IMR-90 (cell line): ENCODE measurements at regions not wholly inside any gene's neighbourhood (a gene's known extent, or its start where the extent isn't known, plus 50 kb on each side); places are given as distances from the start of the nearest gene placed in this dataset.

Source experiments
- ATAC-seq: fragments of 200-7000 bp; cut with Tn5 transposase; 2 replicates; pipeline ENCODE4 v1.9.1; 2020; ENCODE audit warnings: low read depth, mild to moderate bottlenecking, moderate library complexity
- BruUV-seq: library from RNA; stranded (reverse); fragments of 400-500 nt; replicated peaks from 2 replicates; lab custom pipeline; 2021; lab: Mats Ljungman, UMichigan
- CTCF ChIA-PET: fragments of 300-600 bp; formaldehyde crosslinking; extraction: SDS; loops from one replicate; lab custom pipeline; 2021; ENCODE audit warnings: antibody characterized with exemption; lab: Yijun Ruan, JAX
- POLR2A ChIA-PET: fragments of 300-600 bp; sonication (Branson Sonifier 250); formaldehyde crosslinking; loops from one replicate; lab custom pipeline; 2022; ENCODE audit warnings: antibody characterized with exemption; ENCODE audit not compliant: unreplicated experiment; lab: Charles Lee
- DNase-seq: peaks from one replicate; pipeline ENCODE4 v3.0.0; 2013
- H2AFZ ChIP-seq: replicated peaks from 2 replicates; pipeline ENCODE3; 2013; ENCODE audit warnings: low read length, mild to moderate bottlenecking; ENCODE audit not compliant: poor library complexity
- H2AK5ac ChIP-seq: 2 replicates; pipeline ENCODE4 v1.6.1; 2013; ENCODE audit warnings: low read depth, low read length, inconsistent platforms
- H2AK9ac ChIP-seq: replicated peaks from 2 replicates; pipeline ENCODE3; 2013; ENCODE audit warnings: mild to moderate bottlenecking, low read depth, low read length, moderate library complexity; ENCODE audit not compliant: poor library complexity
- H2BK120ac ChIP-seq: 2 replicates; pipeline ENCODE4 v1.6.1; 2013; ENCODE audit warnings: low read depth, low read length, inconsistent platforms
- H2BK15ac ChIP-seq: 3 replicates; pipeline ENCODE4 v1.6.1; 2013; ENCODE audit warnings: low read depth, low read length, inconsistent platforms
- H2BK20ac ChIP-seq: 2 replicates; pipeline ENCODE4 v1.6.1; 2013; ENCODE audit warnings: low read depth, mild to moderate bottlenecking, inconsistent platforms, low read length, moderate library complexity
- H2BK5ac ChIP-seq: 2 replicates; pipeline ENCODE4 v1.6.1; 2013; ENCODE audit warnings: mild to moderate bottlenecking, low read depth, low read length, inconsistent platforms; ENCODE audit not compliant: poor library complexity, severe bottlenecking
- H3K14ac ChIP-seq: replicated peaks from 2 replicates; pipeline ENCODE4 v1.6.1; 2013; ENCODE audit warnings: low read depth, low read length, inconsistent platforms
- H3K18ac ChIP-seq: 2 replicates; pipeline ENCODE4 v1.6.1; 2013; ENCODE audit warnings: low read depth, low read length, control low read depth
- H3K23ac ChIP-seq: 2 replicates; pipeline ENCODE4 v1.6.1; 2013; ENCODE audit warnings: low read depth, low read length, inconsistent platforms
- H3K27ac ChIP-seq: 2 replicates; pipeline ENCODE4 v1.5.1; 2013; ENCODE audit warnings: mild to moderate bottlenecking, control low read depth, low read length; ENCODE audit not compliant: insufficient read depth
- H3K27me3 ChIP-seq: 2 replicates; pipeline ENCODE4 v1.6.1; 2013; ENCODE audit warnings: low read length; ENCODE audit not compliant: control insufficient read depth, insufficient read depth
- H3K36me3 ChIP-seq: 2 replicates; pipeline ENCODE4 v1.6.1; 2013; ENCODE audit warnings: low read length, mixed read lengths; ENCODE audit not compliant: control insufficient read depth, insufficient read depth
- H3K4ac ChIP-seq: 2 replicates; pipeline ENCODE4 v1.6.1; 2013; ENCODE audit warnings: low read depth, low read length, inconsistent platforms
- H3K4me1 ChIP-seq: 2 replicates; pipeline ENCODE4 v1.6.1; 2013; ENCODE audit warnings: low read length, mixed read lengths; ENCODE audit not compliant: control insufficient read depth, insufficient read depth
- H3K4me2 ChIP-seq: 2 replicates; pipeline ENCODE4 v1.6.1; 2013; ENCODE audit warnings: low read depth, mild to moderate bottlenecking, control low read depth, low read length, moderate library complexity
- H3K4me3 ChIP-seq: 2 replicates; pipeline ENCODE4 v1.5.1; 2013; ENCODE audit warnings: low read depth, mild to moderate bottlenecking, control low read depth, low read length, moderate library complexity; ENCODE audit not compliant: insufficient read depth
- H3K56ac ChIP-seq: 2 replicates; pipeline ENCODE4 v1.6.1; 2013; ENCODE audit warnings: low read length, inconsistent platforms; ENCODE audit not compliant: insufficient read depth; ENCODE audit errors: extremely low read depth
- H3K79me1 ChIP-seq, 2 experiments: 2 replicates each; pipeline ENCODE4 v1.6.1; 2013; ENCODE audit warnings: low read length in 2 of 2, inconsistent platforms in 1 of 2, low read depth in 1 of 2
- H3K9ac ChIP-seq: 2 replicates; pipeline ENCODE4 v1.6.1; 2013; ENCODE audit warnings: low read depth, low read length, control low read depth
- H3K9me1 ChIP-seq: 2 replicates; pipeline ENCODE4 v1.6.1; 2013; ENCODE audit warnings: low read length, inconsistent platforms; ENCODE audit not compliant: insufficient read depth
- H3K9me3 ChIP-seq: 2 replicates; pipeline ENCODE4 v1.6.1; 2013; ENCODE audit warnings: low read length; ENCODE audit not compliant: control insufficient read depth, insufficient read depth
- H4K20me1 ChIP-seq: 2 replicates; pipeline ENCODE4 v1.6.1; 2013; ENCODE audit warnings: low read length, inconsistent platforms; ENCODE audit not compliant: insufficient read depth
- H4K5ac ChIP-seq: 2 replicates; pipeline ENCODE4 v1.6.1; 2013; ENCODE audit warnings: mild to moderate bottlenecking, low read depth, low read length, control low read depth
- H4K8ac ChIP-seq, 2 experiments: 2 replicates each; pipeline ENCODE4 v1.6.1; 2013; ENCODE audit warnings: low read depth in 2 of 2, low read length in 2 of 2, control low read depth in 1 of 2, inconsistent platforms in 1 of 2
- H4K91ac ChIP-seq: 2 replicates; pipeline ENCODE4 v1.6.1; 2013; ENCODE audit warnings: low read depth, low read length, inconsistent platforms; ENCODE audit not compliant: insufficient read depth
- CTCF ChIP-seq: conservative IDR thresholded peaks from 2 replicates; pipeline ENCODE4 v1.5.1; 2012; ENCODE audit warnings: mild to moderate bottlenecking, low read depth, low read length, improper control_type of control experiment
- MXI1 ChIP-seq: IDR thresholded peaks from 2 replicates; pipeline ENCODE4 v1.6.1; 2012; ENCODE audit warnings: low read depth, mild to moderate bottlenecking, low read length, moderate library complexity, borderline replicate concordance
- NFE2L2 ChIP-seq: fragments of 150-350 bp; IDR thresholded peaks from 2 replicates; pipeline ENCODE4 v1.6.1; 2016; ENCODE audit warnings: low read depth, mild to moderate bottlenecking, low read length
- RAD21 ChIP-seq: IDR thresholded peaks from 2 replicates; pipeline ENCODE4 v1.6.1; 2012; ENCODE audit warnings: low read length, improper control_type of control experiment
- RFX5 ChIP-seq: IDR thresholded peaks from 2 replicates; pipeline ENCODE4 v1.8.0; 2012; ENCODE audit warnings: low read depth, mild to moderate bottlenecking, low read length, moderate library complexity
- SMC3 ChIP-seq: fragments of 150-350 bp; IDR thresholded peaks from 2 replicates; pipeline ENCODE4 v1.6.1; 2016; ENCODE audit warnings: low read depth, mild to moderate bottlenecking, antibody characterized with exemption, low read length, moderate library complexity
- WGBS, 2 experiments: methylation state at CpG; one replicate each; pipeline versions ENCODE4 v1.1.5 to v1.1.7; 2013; ENCODE audit warnings: missing lambda C conversion rate in 2 of 2; ENCODE audit not compliant: insufficient read length in 1 of 2; ENCODE audit errors: extremely low coverage in 2 of 2; 5-methylcytosine and 5-hydroxymethylcytosine counted together
- dilution Hi-C: fragments of 300-500 bp; cut with HindIII; formaldehyde crosslinking; loops from one replicate; pipeline ENCODE4 v1.14.3; 2018; ENCODE audit warnings: low sequenced_read_pairs; ENCODE audit not compliant: unreplicated experiment
- in situ Hi-C: fragments of 300-500 bp; cut with MboI; formaldehyde crosslinking; loops from 3 replicates; pipeline ENCODE4 v1.14.3; 2019; ENCODE audit warnings: low sequenced_read_pairs, inconsistent platforms, mixed read lengths
- intact Hi-C: fragments of 100-400 bp; cut with micrococcal nuclease; formaldehyde crosslinking; loops from 2 replicates; pipeline ENCODE4 v1.10.0; 2022

- Histone ChIP-seq H3K4ac (no peak overlapping the region), H2AFZ (no peak overlapping the region), H3K27ac (no peak overlapping the region), H3K79me1 (no peaks in the 10 kb centered on the region), H3K4me3 (no peak overlapping the region), H2AK5ac (0 out of 2 replicates have a peak overlapping the region, but pooled peaks have one; percentile 21), H2BK15ac (no peak overlapping the region), H2BK120ac (no peak overlapping the region), H3K56ac (no peak overlapping the region), H4K5ac (no peak overlapping the region), H3K36me3 (no peaks in the 10 kb centered on the region), H3K9me1 (no peaks in the 10 kb centered on the region; the same call in 1 of the 2 replicates), H2AK9ac (no peak overlapping the region), H3K23ac (no peak overlapping the region), H3K27me3 (no peaks in the 10 kb centered on the region), H2BK5ac (no peak overlapping the region), H3K9me3 (no peaks in the 10 kb centered on the region), H4K20me1 (peaks cover under 1% of the 10 kb centered on the region; the same call in 1 of the 2 replicates), H3K18ac (no peak overlapping the region), H2BK20ac (no peak overlapping the region), H4K8ac (no peak overlapping the region), H4K91ac (no peak overlapping the region), H3K4me1 (peaks cover 7% of the 10 kb centered on the region; the same call in 1 of the 2 replicates), H3K4me2 (no peak overlapping the region), H3K9ac (no peak overlapping the region), H3K14ac (no peak overlapping the region)
- POLR2A ChIA-PET: no interaction called here
- CTCF ChIA-PET: no interaction called here
- BruUV-seq: no TSS peak
- ATAC-seq: no peak
- DNase-seq: peak; percentile 43
- TF ChIP-seq SMC3 (no peak), RAD21 (no peak), RFX5 (no peak), CTCF (no peak), MXI1 (no peak), NFE2L2 (no peak)
- dilution Hi-C loops (no loop called here), intact Hi-C loops (no loop called here), in situ Hi-C loops (loop anchor here (25.0 kb wide), 1 partner anchor 1506 kb away; a partner anchor contains a TSS)
- no CpG with 5 or more reads among the region's 3 CpGs for WGBS, 2 experiments
Observed at GRCh38 chr6:26306232-26306631, 58.8 kb upstream of the BTN3A2 start.
